H1 (cell line): ENCODE measurements at regions not wholly inside any gene's neighbourhood (a gene's known extent, or its start where the extent isn't known, plus 50 kb on each side); places are given as distances from the start of the nearest gene placed in this dataset.

Source experiments
- CTCF ChIA-PET: fragments of 300-600 bp; sonication (Branson Sonifier 250); formaldehyde crosslinking; loops from one replicate; lab custom pipeline; 2021; ENCODE audit not compliant: partially characterized antibody; lab: Charles Lee
- POLR2A ChIA-PET: fragments of 300-600 bp; sonication (Branson Sonifier 250); formaldehyde crosslinking; loops from one replicate; lab custom pipeline; 2021; ENCODE audit warnings: inconsistent platforms; ENCODE audit not compliant: partially characterized antibody; lab: Charles Lee
- DNase-seq, 2 experiments: peaks; one replicate each; pipeline versions ENCODE4 v3.0.0 to v3.0.0-alpha.2; 2010 to 2022; ENCODE audit warnings: low spot score in 2 of 2, low read depth in 1 of 2, mixed read lengths in 1 of 2
- FAIRE-seq: peaks from 2 replicates; lab custom pipeline; 2011; peaks lifted over from hg19 to GRCh38; lab: Jason Lieb, UNC
- H2AFZ ChIP-seq: 2 replicates; pipeline ENCODE4 v1.8.1; 2012; ENCODE audit warnings: low read length, inconsistent platforms
- H2AK5ac ChIP-seq: 2 replicates; pipeline ENCODE4 v1.6.1; 2013; ENCODE audit warnings: low read depth, low read length
- H2BK120ac ChIP-seq: replicated peaks from 2 replicates; pipeline ENCODE3; 2013; ENCODE audit warnings: low read depth, low read length, inconsistent platforms
- H2BK12ac ChIP-seq: 2 replicates; pipeline ENCODE4 v1.6.1; 2013; ENCODE audit warnings: low read depth, low read length
- H2BK15ac ChIP-seq: 2 replicates; pipeline ENCODE4 v1.6.1; 2013; ENCODE audit warnings: low read length
- H2BK20ac ChIP-seq: 2 replicates; pipeline ENCODE4 v1.6.1; 2013; ENCODE audit warnings: low read length
- H2BK5ac ChIP-seq: 2 replicates; pipeline ENCODE4 v1.6.1; 2013; ENCODE audit warnings: low read depth, low read length
- H3K14ac ChIP-seq: 2 replicates; pipeline ENCODE4 v1.6.1; 2013; ENCODE audit warnings: inconsistent platforms; ENCODE audit not compliant: insufficient read length
- H3K18ac ChIP-seq: 2 replicates; pipeline ENCODE4 v1.6.1; 2013; ENCODE audit warnings: low read length; ENCODE audit errors: extremely low read depth
- H3K23ac ChIP-seq: 2 replicates; pipeline ENCODE4 v1.6.1; 2013; ENCODE audit warnings: inconsistent platforms; ENCODE audit not compliant: insufficient read length
- H3K23me2 ChIP-seq: 2 replicates; pipeline ENCODE4 v1.6.1; 2013; ENCODE audit warnings: low read depth, low read length
- H3K27ac ChIP-seq: 2 replicates; pipeline ENCODE4 v1.6.1; 2011; ENCODE audit warnings: low read depth, low read length, inconsistent platforms
- H3K27me3 ChIP-seq, 4 experiments: replicated peaks in 1 of 4; 1 replicate in 1 of 4; 2 replicates in 3 of 4; pipeline versions ENCODE4 v1.6.1 to v1.8.1; 2011 to 2013; ENCODE audit warnings: low read length in 3 of 4, mild to moderate bottlenecking in 3 of 4, inconsistent platforms in 2 of 4, mixed read lengths in 2 of 4, moderate library complexity in 1 of 4; ENCODE audit not compliant: control insufficient read depth in 3 of 4, insufficient read depth in 3 of 4; ENCODE audit errors: extremely low read depth in 1 of 4
- H3K36me3 ChIP-seq, 4 experiments: 2 replicates each; pipeline versions ENCODE4 v1.6.1 to v1.8.1; 2011 to 2013; ENCODE audit warnings: mild to moderate bottlenecking in 4 of 4, low read length in 3 of 4, moderate library complexity in 2 of 4, control low read depth in 1 of 4, inconsistent platforms in 1 of 4; ENCODE audit not compliant: insufficient read depth in 4 of 4, control insufficient read depth in 2 of 4
- H3K4ac ChIP-seq: replicated peaks from 2 replicates; pipeline ENCODE3; 2013; ENCODE audit warnings: low read length, low read depth, mixed read lengths, inconsistent platforms; ENCODE audit not compliant: insufficient read length
- H3K4me1 ChIP-seq, 4 experiments: replicated peaks in 1 of 4; 1 replicate in 1 of 4; 2 replicates in 3 of 4; pipeline versions ENCODE4 v1.6.1 to v1.8.1; 2011 to 2013; ENCODE audit warnings: low read length in 3 of 4, inconsistent platforms in 2 of 4, mixed read lengths in 1 of 4; ENCODE audit not compliant: insufficient read depth in 4 of 4, control insufficient read depth in 3 of 4
- H3K4me2 ChIP-seq, 2 experiments: 2 replicates each; pipeline versions ENCODE4 v1.6.1 to v1.8.1; 2011 to 2013; ENCODE audit warnings: low read depth in 2 of 2, low read length in 2 of 2, control low read depth in 1 of 2, inconsistent platforms in 1 of 2, mild to moderate bottlenecking in 1 of 2; ENCODE audit not compliant: insufficient read depth in 1 of 2
- H3K4me3 ChIP-seq, 4 experiments: fragments of 200-600, 300-600 bp in 1 of 4; sonication (generic), shearing (Covaris generic), sonication (Bioruptor Twin) in 1 of 4; 2 replicates each; pipeline versions ENCODE4 v1.5.1 to v1.8.1; 2011 to 2016; ENCODE audit warnings: low read length in 4 of 4, low read depth in 3 of 4, control low read depth in 2 of 4, inconsistent platforms in 2 of 4, mild to moderate bottlenecking in 2 of 4, mixed read lengths in 1 of 4, moderate library complexity in 1 of 4; ENCODE audit not compliant: insufficient read depth in 2 of 4; ENCODE audit errors: extremely low read depth in 1 of 4
- H3K56ac ChIP-seq: replicated peaks from 2 replicates; pipeline ENCODE3; 2013; ENCODE audit warnings: low read depth, mild to moderate bottlenecking, mixed read lengths, low read length, inconsistent platforms; ENCODE audit not compliant: insufficient read length
- H3K79me1 ChIP-seq: 2 replicates; pipeline ENCODE4 v1.6.1; 2013; ENCODE audit warnings: low read depth, low read length, control low read depth
- H3K79me2 ChIP-seq, 2 experiments: 2 replicates each; pipeline versions ENCODE4 v1.6.1 to v1.8.1; 2012 to 2013; ENCODE audit warnings: low read length in 2 of 2, mild to moderate bottlenecking in 2 of 2, inconsistent platforms in 1 of 2; ENCODE audit not compliant: insufficient read depth in 2 of 2, control insufficient read depth in 1 of 2
- H3K9ac ChIP-seq, 4 experiments: replicated peaks in 1 of 4; 1 replicate in 1 of 4; 2 replicates in 3 of 4; pipeline versions ENCODE4 v1.6.1 to v1.8.1; 2011 to 2013; ENCODE audit warnings: low read depth in 3 of 4, low read length in 3 of 4, control low read depth in 2 of 4, mild to moderate bottlenecking in 2 of 4, moderate library complexity in 2 of 4, inconsistent platforms in 1 of 4; ENCODE audit errors: extremely low read depth in 1 of 4
- H3K9me3 ChIP-seq, 2 experiments: 2 replicates each; pipeline versions ENCODE4 v1.6.1 to v1.8.1; 2012 to 2013; ENCODE audit warnings: mild to moderate bottlenecking in 2 of 2, moderate library complexity in 2 of 2, control low read depth in 1 of 2, inconsistent platforms in 1 of 2, low read depth in 1 of 2, low read length in 1 of 2, mixed read lengths in 1 of 2; ENCODE audit not compliant: insufficient read depth in 2 of 2
- H4K20me1 ChIP-seq, 2 experiments: replicated peaks in 1 of 2; 2 replicates each; pipeline versions ENCODE3 to v1.8.1; 2011 to 2013; ENCODE audit warnings: inconsistent platforms in 2 of 2, low read length in 2 of 2, mild to moderate bottlenecking in 1 of 2; ENCODE audit not compliant: insufficient read depth in 2 of 2, control insufficient read depth in 1 of 2
- H4K5ac ChIP-seq: 2 replicates; pipeline ENCODE4 v1.6.1; 2013; ENCODE audit warnings: low read length, low read depth, mixed read lengths, inconsistent platforms; ENCODE audit not compliant: insufficient read length
- H4K8ac ChIP-seq: 2 replicates; pipeline ENCODE4 v1.8.0; 2013; ENCODE audit warnings: mild to moderate bottlenecking, moderate library complexity, low read length, inconsistent platforms; ENCODE audit not compliant: insufficient read depth; ENCODE audit errors: extremely low read depth
- H4K91ac ChIP-seq: replicated peaks from 2 replicates; pipeline ENCODE3; 2013; ENCODE audit warnings: low read length, mixed read lengths, inconsistent platforms; ENCODE audit not compliant: insufficient read length
- BCL11A ChIP-seq, 2 experiments: IDR thresholded peaks; one replicate each; pipeline ENCODE4 v1.6.1; 2011; ENCODE audit warnings: low read depth in 2 of 2, low read length in 2 of 2, mild to moderate bottlenecking in 2 of 2
- EZH2 ChIP-seq: fragments of 200-600 bp; sonication (generic); IDR thresholded peaks from 2 replicates; pipeline ENCODE4 v1.7.1; 2012; ENCODE audit warnings: low read depth, mild to moderate bottlenecking, moderate library complexity, low read length, inconsistent platforms; ENCODE audit not compliant: severe bottlenecking
- GABPA ChIP-seq: IDR thresholded peaks from 2 replicates; pipeline ENCODE4 v1.6.1; 2011; ENCODE audit warnings: mild to moderate bottlenecking, low read length, moderate library complexity, borderline replicate concordance; ENCODE audit not compliant: insufficient read depth
- SIRT6 ChIP-seq: IDR thresholded peaks from one replicate; pipeline ENCODE4 v1.7.1; 2012; ENCODE audit warnings: low read length, inconsistent platforms
- ZNF274 ChIP-seq: IDR thresholded peaks from 2 replicates; pipeline ENCODE4 v1.7.0; 2012; ENCODE audit warnings: low read length, borderline replicate concordance; ENCODE audit errors: extremely low read depth
- WGBS, 2 experiments: shearing (Covaris generic) in 1 of 2; methylation state at CpG; one replicate each; pipeline versions ENCODE4 v1.1.6 to v1.1.7; 2013 to 2015; ENCODE audit warnings: low lambda C conversion rate in 2 of 2, mixed read lengths in 2 of 2, inconsistent platforms in 1 of 2, low coverage in 1 of 2, missing lambda C conversion rate in 1 of 2; ENCODE audit not compliant: insufficient replicate concordance in 2 of 2, insufficient coverage in 1 of 2, insufficient read length in 1 of 2; ENCODE audit errors: extremely low coverage in 1 of 2, missing lambda C conversion rate in 1 of 2; 5-methylcytosine and 5-hydroxymethylcytosine counted together

GRCh38 chr1:72498371-72498770 is 216.0 kb upstream of the NEGR1 start:
- no peaks in the 10 kb centered on the region for H3K79me2 ChIP-seq
- no peak overlapping the region for H2BK120ac ChIP-seq
- H3K9me3 ChIP-seq: no peaks in the 10 kb centered on the region
- H3K79me1 ChIP-seq: no peaks in the 10 kb centered on the region
- FAIRE-seq (no peak), DNase-seq (no peak)
- H2BK12ac ChIP-seq: no peak overlapping the region
- H2AFZ ChIP-seq: no peak overlapping the region
- CTCF ChIA-PET: interaction anchor here (0.8 to 1.9 kb wide), 2 partner anchors 59 to 116 kb away, joined by 3 to 7 read pairs; no protein-coding TSS in a partner anchor
- H3K56ac ChIP-seq: no peak overlapping the region
- H2BK5ac ChIP-seq: no peak overlapping the region
- H4K5ac ChIP-seq: no peak overlapping the region
- no peak overlapping the region for H3K27ac ChIP-seq
- no peak overlapping the region for H2BK15ac ChIP-seq
- no peak overlapping the region for H3K4me2 ChIP-seq
- H4K8ac ChIP-seq: no peak overlapping the region
- 87% methylated on average over 5 of the region's 5 CpGs; no CpG with 5 or more reads in 1 of the 2 experiments for WGBS, 2 experiments
- no peak overlapping the region for H2AK5ac ChIP-seq
- H4K20me1 ChIP-seq: no peaks in the 10 kb centered on the region
- no peak overlapping the region for H3K23ac ChIP-seq
- no peaks in the 10 kb centered on the region for H3K4me1 ChIP-seq
- POLR2A ChIA-PET: no interaction called here
- no peak overlapping the region for H4K91ac ChIP-seq
- H3K23me2 ChIP-seq: no peaks in the 10 kb centered on the region
- H3K36me3 ChIP-seq: no peaks in the 10 kb centered on the region
- H2BK20ac ChIP-seq: no peak overlapping the region
- no peak overlapping the region for H3K14ac ChIP-seq
- H3K4ac ChIP-seq: no peak overlapping the region
- H3K27me3 ChIP-seq: no peaks in the 10 kb centered on the region
- H3K4me3 ChIP-seq: no peak overlapping the region
- H3K18ac ChIP-seq: no peak overlapping the region
- no peak overlapping the region for H3K9ac ChIP-seq
- no peak for TF ChIP-seq BCL11A (IDR thresholded peaks at IDR 0.05; ENCODE audit: low read depth in 2 of 2, low read length in 2 of 2)
- no peak for TF ChIP-seq SIRT6
- no peak for TF ChIP-seq GABPA
- no peak for TF ChIP-seq ZNF274
- no peak for TF ChIP-seq EZH2
- TF ChIP-seq, all 59 proteins: peak for 0
